OCI-LY7 (cell line): ENCODE measurements at regions not wholly inside any gene's neighbourhood (a gene's known extent, or its start where the extent isn't known, plus 50 kb on each side); places are given as distances from the start of the nearest gene placed in this dataset.

Experiments
- BruUV-seq: library from RNA; stranded (reverse); fragments of 400-500 nt; replicated peaks from 2 replicates; lab custom pipeline; 2021; lab: Mats Ljungman, UMichigan
- CTCF ChIA-PET: fragments of 300-600 bp; sonication (Branson Sonifier 250); formaldehyde crosslinking; loops from one replicate; lab custom pipeline; 2022; ENCODE audit warnings: antibody characterized with exemption; ENCODE audit not compliant: unreplicated experiment; lab: Charles Lee
- POLR2A ChIA-PET: fragments of 300-600 bp; sonication (Branson Sonifier 250); formaldehyde crosslinking; loops from one replicate; lab custom pipeline; 2022; ENCODE audit warnings: antibody characterized with exemption; lab: Charles Lee
- DNase-seq: peaks from one replicate; pipeline ENCODE4 v3.0.0-alpha.2; 2015; ENCODE audit warnings: low spot score
- H2AFZ ChIP-seq: fragments of 200-600 bp; sonication (generic), shearing (Covaris generic); 2 replicates; pipeline ENCODE4 v1.6.1; 2014; ENCODE audit warnings: mild to moderate bottlenecking, antibody characterized with exemption, low read length, moderate library complexity
- H3K27ac ChIP-seq: fragments of 200-600 bp; sonication (generic); 2 replicates; pipeline ENCODE4 v1.5.1; 2014; ENCODE audit warnings: mixed run types, low read depth, mild to moderate bottlenecking, moderate library complexity, low read length, inconsistent platforms; ENCODE audit not compliant: poor library complexity, severe bottlenecking
- H3K36me3 ChIP-seq: fragments of 200-600 bp; sonication (generic); 2 replicates; pipeline ENCODE4 v1.6.1; 2014; ENCODE audit warnings: mild to moderate bottlenecking, antibody characterized with exemption, low read length, moderate library complexity, mixed read lengths; ENCODE audit not compliant: insufficient read depth
- H3K4me1 ChIP-seq: fragments of 200-600 bp; sonication (generic); 2 replicates; pipeline ENCODE4 v1.5.1; 2014; ENCODE audit warnings: mild to moderate bottlenecking, low read length; ENCODE audit not compliant: insufficient read depth, poor library complexity, severe bottlenecking
- H3K4me2 ChIP-seq: fragments of 200-600 bp; sonication (generic); 2 replicates; pipeline ENCODE4 v1.6.1; 2014; ENCODE audit warnings: mild to moderate bottlenecking, low read length
- H3K4me3 ChIP-seq: fragments of 200-600 bp; sonication (generic); 2 replicates; pipeline ENCODE4 v1.5.1; 2014; ENCODE audit warnings: mild to moderate bottlenecking, low read depth, low read length; ENCODE audit not compliant: poor library complexity, severe bottlenecking
- H3K79me2 ChIP-seq: fragments of 200-600 bp; sonication (generic); 2 replicates; pipeline ENCODE4 v1.6.1; 2016; ENCODE audit warnings: low read depth, mild to moderate bottlenecking, low read length, moderate library complexity, mixed read lengths; ENCODE audit not compliant: insufficient read depth
- H3K9me2 ChIP-seq: fragments of 200-600 bp; sonication (generic); 2 replicates; pipeline ENCODE4 v1.6.1; 2016; ENCODE audit warnings: mild to moderate bottlenecking, low read length, mixed read lengths; ENCODE audit not compliant: insufficient read depth
- H3K9me3 ChIP-seq: fragments of 200-600 bp; sonication (generic); 2 replicates; pipeline ENCODE4 v1.6.1; 2014; ENCODE audit warnings: mild to moderate bottlenecking, mixed run types, low read length, mixed read lengths
- H4K20me1 ChIP-seq: fragments of 200-600 bp; sonication (generic); 2 replicates; pipeline ENCODE4 v1.6.1; 2014; ENCODE audit warnings: mild to moderate bottlenecking, antibody characterized with exemption, low read length, moderate library complexity, mixed read lengths; ENCODE audit not compliant: insufficient read depth
- CTCF ChIP-seq: fragments of 200-600 bp; sonication (generic); conservative IDR thresholded peaks from 2 replicates; pipeline ENCODE4 v1.5.1; 2014; ENCODE audit warnings: mild to moderate bottlenecking, antibody characterized with exemption, low read length, moderate library complexity, mixed read lengths
- EZH2phosphoT487 ChIP-seq: fragments of 200-600 bp; sonication (generic); IDR thresholded peaks from 2 replicates; pipeline ENCODE4 v1.6.1; 2018; ENCODE audit warnings: low read depth, borderline replicate concordance, mild to moderate bottlenecking, mixed run types, antibody characterized with exemption, low read length, moderate library complexity, mixed read lengths
- intact Hi-C: fragments of 100-400 bp; cut with micrococcal nuclease; formaldehyde crosslinking; loops from one replicate; pipeline ENCODE4 v1.10.0; 2022; ENCODE audit not compliant: unreplicated experiment

DNA sequence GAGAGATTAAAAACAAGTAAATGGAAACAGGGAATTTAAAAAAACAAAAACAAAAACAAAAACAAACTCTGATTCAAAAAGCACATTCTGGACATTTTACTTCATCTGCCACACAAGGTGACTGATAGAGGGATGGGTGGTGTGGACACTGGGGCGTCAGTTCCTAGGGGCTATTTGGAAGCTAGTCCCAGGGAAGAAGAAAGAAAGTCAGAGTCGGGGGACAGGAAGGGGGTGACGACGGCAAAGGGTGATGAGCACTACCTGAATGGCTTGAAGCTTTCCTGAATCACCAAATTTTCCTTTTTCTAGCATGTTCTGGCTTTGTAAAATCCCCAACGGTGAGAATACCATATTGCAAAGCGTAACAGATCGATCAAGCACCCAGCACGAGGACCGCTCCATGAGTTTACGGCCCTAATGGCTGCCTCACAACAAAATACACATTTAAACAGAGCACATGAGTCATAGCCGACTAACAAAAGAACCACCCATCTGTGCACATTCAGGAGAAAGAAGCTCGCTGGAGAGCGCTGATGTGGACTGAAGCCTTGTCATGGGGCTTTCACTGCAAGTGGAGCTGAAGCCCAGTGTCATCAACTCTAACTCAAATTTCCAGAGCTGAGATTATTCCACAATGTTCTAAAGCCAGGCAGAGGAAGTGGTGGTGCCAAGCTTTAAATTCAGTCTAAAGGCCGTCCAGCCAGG lies 178.9 kb downstream of the LNPK start:
- intact Hi-C loops = no loop called here
- no peaks in the 10 kb centered on the region for H3K4me1 ChIP-seq
- H3K79me2 ChIP-seq = no peaks in the 10 kb centered on the region
- no peaks in the 10 kb centered on the region for H3K9me2 ChIP-seq
- no peaks in the 10 kb centered on the region for H4K20me1 ChIP-seq
- H3K9me3 ChIP-seq = no peaks in the 10 kb centered on the region
- CTCF ChIA-PET = interaction anchor here (0.6 kb wide), 1 partner anchor 87 kb away, joined by 3 read pairs; no protein-coding TSS in a partner anchor
- DNase-seq = no peak
- POLR2A ChIA-PET = interaction anchor here (1.1 kb wide), 1 partner anchor 94 kb away, joined by 3 read pairs; no protein-coding TSS in a partner anchor
- TF ChIP-seq EZH2phosphoT487 (no peak), CTCF (no peak)
- H3K4me3 ChIP-seq = no peak overlapping the region
- BruUV-seq = no TSS peak
- H3K27ac ChIP-seq = no peak overlapping the region
- H2AFZ ChIP-seq = no peak overlapping the region
- H3K36me3 ChIP-seq = no peaks in the 10 kb centered on the region
- H3K4me2 ChIP-seq = no peak overlapping the region

DNA sequence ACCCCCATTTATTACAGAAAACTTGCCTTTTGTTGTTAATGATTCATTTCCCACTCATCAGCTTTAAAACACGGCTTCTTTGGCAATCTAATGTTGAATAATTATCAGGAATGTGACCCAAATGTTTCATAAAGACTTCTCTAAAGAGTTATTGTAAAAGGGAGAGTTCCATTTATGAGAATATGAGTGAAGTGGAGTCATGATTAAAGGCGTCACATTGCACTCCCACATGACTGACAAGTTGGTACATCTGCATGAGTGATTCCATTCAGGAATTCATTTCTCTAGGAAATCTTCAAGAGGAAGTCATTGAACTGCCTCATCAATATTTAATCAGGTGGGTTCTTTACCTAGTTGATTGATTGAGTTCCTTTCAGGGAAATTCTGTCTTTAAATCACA lies 184.8 kb downstream of the LNPK start:
- Histone ChIP-seq H3K27ac (no peak overlapping the region), H3K4me1 (no peaks in the 10 kb centered on the region), H3K4me3 (no peak overlapping the region), H3K4me2 (no peak overlapping the region), H3K36me3 (no peaks in the 10 kb centered on the region), H2AFZ (no peak overlapping the region), H3K9me3 (no peaks in the 10 kb centered on the region), H3K9me2 (no peaks in the 10 kb centered on the region), H4K20me1 (no peaks in the 10 kb centered on the region), H3K79me2 (no peaks in the 10 kb centered on the region)
- POLR2A ChIA-PET = no interaction called here
- intact Hi-C loops = no loop called here
- no peak for TF ChIP-seq CTCF
- no peak for TF ChIP-seq EZH2phosphoT487
- CTCF ChIA-PET = no interaction called here
- no TSS peak for BruUV-seq
- no peak for DNase-seq

GRCh38 chr2:175815537-175815936 lies 186.5 kb downstream of the LNPK start:
- Histone ChIP-seq H3K27ac (no peak overlapping the region), H3K4me2 (no peak overlapping the region), H3K9me3 (no peaks in the 10 kb centered on the region), H3K9me2 (no peaks in the 10 kb centered on the region), H4K20me1 (no peaks in the 10 kb centered on the region), H3K4me3 (no peak overlapping the region), H2AFZ (no peak overlapping the region), H3K36me3 (no peaks in the 10 kb centered on the region), H3K4me1 (no peaks in the 10 kb centered on the region), H3K79me2 (no peaks in the 10 kb centered on the region)
- ChIA-PET POLR2A (no interaction called here), CTCF (no interaction called here)
- no peak for DNase-seq
- no TSS peak for BruUV-seq
- TF ChIP-seq EZH2phosphoT487 (no peak), CTCF (no peak)
- intact Hi-C loops = no loop called here
